Stimulated activated CD4-positive, alpha-beta T cell treated with anti-CD3 and anti-CD28 coated beads, Interleukin-12 subunit alpha, Interleukin-12 subunit beta, amount 100 ng/mL, for 24 hours (primary cell): ENCODE measurements at regions not wholly inside any gene's neighbourhood (a gene's known extent, or its start where the extent isn't known, plus 50 kb on each side); places are given as distances from the start of the nearest gene placed in this dataset.
"Not testable (repeated sequence)": the region's sequence is repeated elsewhere in the genome, so short reads cannot be mapped to it uniquely, and the experiment has no call there.

Experiments used
- DNase-seq, 2 experiments: peaks; one replicate each; pipeline ENCODE4 v3.0.0-alpha.2; 2020; ENCODE audit warnings: low read depth in 2 of 2

- DNase-seq, result no peak
Observed at GRCh38 chr6:112933947-112934346, 586.8 kb downstream of the RFPL4B start.

- no peak for DNase-seq
Observed at GRCh38 chr6:112934433-112935327, 587.5 kb downstream of the RFPL4B start.

- DNase-seq, result no peak
Observed at GRCh38 chr6:112935402-112936078, 588.4 kb downstream of the RFPL4B start.

- no peak for DNase-seq
Observed at GRCh38 chr6:112936079-112936472, 588.9 kb downstream of the RFPL4B start.

DNA sequence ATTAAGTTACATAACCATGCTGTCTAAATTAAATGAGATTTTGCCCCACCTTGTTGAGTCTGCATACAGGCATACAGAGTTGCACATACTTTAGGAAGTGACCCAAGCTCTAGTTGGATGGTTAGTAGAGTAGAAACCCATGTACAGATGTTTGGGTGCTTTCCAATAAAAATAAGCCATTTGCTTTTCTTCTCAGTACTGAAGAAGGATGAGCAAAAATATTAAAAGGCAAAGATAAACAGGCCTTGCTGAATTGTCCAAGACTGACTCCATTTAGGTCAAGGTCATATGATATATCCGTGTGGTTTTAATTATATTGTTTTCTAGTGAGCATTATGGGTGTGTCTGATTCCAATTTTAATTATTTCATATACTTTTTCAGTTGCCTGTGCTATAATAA, 589.4 kb downstream of the RFPL4B start:
- DNase-seq, result no peak

DNA sequence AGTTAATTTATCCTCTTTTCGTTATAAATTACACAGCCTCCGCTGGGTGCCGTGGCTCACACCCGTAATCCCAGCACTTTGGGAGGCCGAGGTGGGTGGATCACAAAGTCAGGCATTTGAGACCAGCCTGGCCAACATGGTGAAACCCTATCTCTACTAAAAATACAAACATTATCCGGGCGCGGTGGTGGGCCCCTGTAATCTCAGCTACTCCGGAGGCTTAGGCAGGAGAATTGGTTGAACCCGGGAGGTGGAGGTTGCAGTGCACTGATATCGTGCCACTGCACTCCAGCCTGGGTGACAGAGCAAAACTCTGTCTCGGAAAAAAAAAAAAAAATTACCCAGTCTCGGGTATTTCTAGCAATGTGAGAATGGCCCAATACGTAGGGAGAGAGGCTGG, 590.6 kb downstream of the RFPL4B start:
- not testable (repeated sequence) for DNase-seq

GRCh38 chr6:112938650-112939049, 591.5 kb downstream of the RFPL4B start:
- DNase-seq, result no peak

GRCh38 chr6:112939563-112939962, 592.4 kb downstream of the RFPL4B start:
- DNase-seq, result no peak

GRCh38 chr6:112941613-112942012, 594.5 kb downstream of the RFPL4B start:
- DNase-seq, result no peak

GRCh38 chr6:112946051-112946450, 598.9 kb downstream of the RFPL4B start:
- no peak for DNase-seq

DNA sequence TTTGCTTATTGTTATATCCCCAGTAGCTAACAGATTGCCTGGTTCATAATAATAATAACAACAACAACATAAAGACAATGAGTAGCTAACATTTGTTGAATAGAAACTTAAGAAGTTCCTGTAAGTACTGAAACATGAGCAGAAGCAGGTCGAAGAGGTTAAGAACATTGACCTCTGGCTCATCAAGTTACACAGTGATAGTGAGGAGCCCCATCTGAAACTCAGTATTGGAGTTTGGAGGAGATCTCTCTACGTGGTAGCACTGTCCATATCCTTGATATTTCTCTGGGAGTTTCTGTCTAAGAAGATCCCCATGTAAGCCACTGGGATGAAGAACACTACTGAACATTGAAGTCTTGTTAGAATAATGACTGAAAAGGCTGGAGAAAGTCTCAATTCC, 600.4 kb downstream of the RFPL4B start:
- no peak for DNase-seq

DNA sequence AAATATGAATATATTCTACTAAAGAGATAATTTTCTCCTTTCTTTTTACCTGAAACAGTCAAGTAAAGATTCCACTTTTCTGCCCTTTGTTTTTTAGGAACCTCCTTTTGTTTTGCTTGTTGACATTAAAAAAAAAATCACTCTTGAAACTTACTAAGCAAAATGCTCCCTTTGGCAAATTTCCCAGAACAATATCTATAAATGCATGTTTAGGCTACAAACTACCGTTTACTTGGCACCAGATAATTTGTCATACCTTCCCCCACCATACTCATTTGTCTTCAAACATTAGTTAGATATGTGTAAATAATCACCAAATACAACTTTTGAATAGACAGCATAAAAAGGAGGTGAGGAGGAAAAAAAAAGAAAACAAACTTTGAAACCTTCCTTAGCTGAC, 604.7 kb downstream of the RFPL4B start:
- DNase-seq, result no peak

DNA sequence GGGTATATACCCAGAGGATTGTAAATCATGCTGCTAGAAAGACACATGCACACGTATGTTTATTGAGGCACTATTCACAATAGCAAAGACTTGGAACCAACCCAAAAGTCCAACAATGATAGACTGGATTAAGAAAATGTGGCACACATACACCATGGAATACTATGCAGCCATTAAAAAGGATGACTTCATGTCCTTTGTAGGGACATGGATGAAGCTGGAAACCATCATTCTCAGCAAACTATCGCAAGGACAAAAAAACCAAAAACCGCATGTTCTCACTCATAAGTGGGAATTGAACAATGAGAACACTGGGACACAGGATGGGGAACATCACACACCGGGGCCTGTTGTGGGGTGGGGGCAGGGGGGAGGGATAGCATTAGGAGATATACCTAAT, 608.6 kb downstream of the RFPL4B start:
- DNase-seq, result not testable (repeated sequence)

DNA sequence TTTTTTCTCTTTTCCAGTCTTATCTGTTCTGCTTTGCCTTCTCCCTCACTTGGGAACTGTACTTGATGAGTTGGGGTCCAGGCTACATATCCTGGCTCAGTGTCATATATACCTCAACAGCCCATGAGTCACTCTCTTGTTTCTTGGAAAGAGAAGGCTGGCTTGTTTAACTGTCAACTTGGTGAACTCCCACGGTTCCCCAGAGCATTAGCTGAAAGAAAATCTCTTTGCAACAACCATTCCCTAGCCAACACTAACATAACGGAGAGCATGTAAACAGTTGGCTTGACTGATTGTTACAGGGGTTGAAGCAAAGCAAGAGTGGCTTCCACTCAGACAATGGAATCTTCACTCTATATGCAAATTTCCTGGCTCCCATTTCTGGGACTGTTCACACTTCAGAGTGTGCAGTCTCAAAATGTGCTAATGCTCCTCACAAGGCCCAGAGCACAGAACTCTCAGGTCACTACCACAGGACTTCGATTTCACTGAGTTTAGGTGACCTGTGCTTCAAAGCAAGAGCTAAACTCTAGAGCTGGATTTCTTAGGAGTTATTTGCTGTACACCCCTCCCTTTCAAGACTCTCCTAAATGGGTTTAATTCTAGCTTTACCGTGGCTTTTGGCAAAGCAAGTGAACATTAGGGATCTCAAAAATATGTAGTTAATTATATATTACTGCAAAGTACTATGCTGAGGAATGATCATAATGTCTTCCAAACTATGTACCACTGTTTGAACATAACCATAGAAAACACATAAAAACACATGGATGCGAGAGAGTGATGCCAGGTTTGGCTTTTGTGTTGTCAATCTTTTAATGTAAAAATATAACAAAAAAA, 609.8 kb downstream of the RFPL4B start:
- no peak for DNase-seq

- DNase-seq, result no peak
Observed at GRCh38 chr6:112957536-112957916, 610.4 kb downstream of the RFPL4B start.

- not testable (repeated sequence) for DNase-seq
Observed at GRCh38 chr6:112960130-112960529, 613.0 kb downstream of the RFPL4B start.

DNA sequence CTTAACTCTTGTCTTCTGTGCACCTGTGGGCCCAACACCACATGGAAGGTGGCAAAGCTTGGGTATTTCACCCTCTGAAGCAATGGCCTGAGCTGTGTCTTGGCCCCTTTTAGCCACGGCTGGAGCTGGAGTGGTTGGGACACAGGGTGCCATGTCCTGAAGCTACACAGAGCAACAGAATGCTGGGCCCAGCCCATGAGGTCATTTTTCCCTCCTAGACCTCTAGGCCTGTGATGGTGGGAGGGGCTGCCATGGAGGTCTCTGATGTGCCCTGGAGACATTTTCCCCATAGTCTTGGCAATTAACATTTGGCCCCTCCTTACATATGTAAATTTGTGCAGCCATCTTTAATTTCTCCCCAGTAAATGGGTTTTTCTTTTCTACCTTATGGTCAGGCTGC, 620.8 kb downstream of the RFPL4B start:
- DNase-seq, result no peak

DNA sequence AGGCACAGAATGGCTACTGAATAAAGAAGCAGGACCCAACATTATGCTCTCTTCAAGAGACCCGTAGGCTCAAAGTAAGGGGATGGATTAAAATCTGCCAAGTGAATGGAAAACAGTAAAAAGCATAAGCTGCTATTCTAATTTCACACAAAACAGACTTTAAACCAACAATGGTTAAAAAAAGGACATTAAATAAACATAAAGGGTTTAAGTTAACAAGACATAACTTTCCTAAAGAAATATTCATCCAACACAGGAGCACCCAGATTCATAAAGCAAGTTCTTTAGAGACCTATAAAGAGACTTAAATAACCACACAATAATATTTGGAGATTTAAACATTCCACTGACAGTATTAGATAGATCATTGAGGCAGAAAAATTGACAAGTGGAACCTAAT, 624.5 kb downstream of the RFPL4B start:
- no peak for DNase-seq

DNA sequence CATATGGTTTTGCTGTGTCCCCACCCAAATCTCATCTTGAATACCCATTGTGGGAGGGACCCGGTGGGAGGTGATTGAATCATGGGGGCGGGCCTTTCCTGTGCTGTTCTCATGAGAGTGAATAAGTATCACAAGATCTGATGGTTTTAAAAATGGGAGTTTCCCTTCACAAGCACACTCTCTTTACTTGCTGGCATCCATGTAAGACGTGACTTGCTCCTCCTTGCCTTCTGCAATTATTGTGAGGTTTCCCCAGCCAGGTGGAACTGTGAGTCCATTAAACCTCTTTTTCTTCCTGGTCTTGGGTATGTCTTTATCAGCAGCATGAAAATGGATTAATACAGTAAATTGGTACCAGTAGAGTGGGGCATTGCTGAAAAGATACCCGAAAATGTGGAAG, 627.8 kb downstream of the RFPL4B start:
- DNase-seq, result not testable (repeated sequence)

GRCh38 chr6:112976579-112976978, 629.4 kb downstream of the RFPL4B start:
- DNase-seq, result not testable (repeated sequence)

DNA sequence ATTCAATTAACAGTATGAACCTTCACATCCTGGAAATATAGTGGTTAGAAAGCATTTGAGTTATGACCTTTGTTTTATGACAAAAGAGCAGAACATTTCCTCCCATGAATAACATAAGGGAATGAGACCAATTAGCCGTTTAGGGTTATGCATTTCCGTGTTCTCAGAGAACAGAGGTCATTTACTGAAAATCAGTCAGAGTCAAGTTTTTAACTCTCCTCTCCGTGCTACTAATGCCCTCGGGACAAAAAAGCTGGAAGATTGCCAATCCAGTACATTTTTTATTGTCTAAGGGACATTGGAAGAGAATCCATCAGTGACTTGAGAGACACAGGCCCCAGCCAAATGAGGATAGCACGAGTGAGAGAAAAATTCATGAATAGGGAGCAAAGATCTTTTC, 632.7 kb downstream of the RFPL4B start:
- no peak for DNase-seq

GRCh38 chr6:112980676-112981075, 633.5 kb downstream of the RFPL4B start:
- no peak for DNase-seq
